ENCODE measurements at regions not wholly inside any gene's neighbourhood (a gene's known extent, or its start where the extent isn't known, plus 50 kb on each side); places are given as distances from the start of the nearest gene placed in this dataset.

DNA sequence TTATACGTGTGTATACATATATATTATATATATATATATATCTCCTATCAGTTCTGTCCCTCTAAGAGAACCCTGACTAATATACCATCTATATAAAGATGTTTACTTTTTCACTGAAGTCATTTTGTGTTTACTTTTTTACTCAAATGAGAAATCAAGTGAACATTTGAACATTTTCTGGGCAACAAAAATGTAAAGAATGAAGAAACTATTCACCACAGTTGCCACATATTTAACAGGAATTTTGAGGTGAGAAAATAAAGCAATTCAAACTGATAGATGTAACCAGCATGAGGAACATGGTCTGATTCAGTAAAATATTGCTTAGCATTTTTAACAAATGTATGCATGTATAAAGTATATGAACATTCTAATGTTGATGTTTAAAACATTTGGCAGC lies 299.2 kb upstream of the KLHL1 start:
- Histone ChIP-seq H3K36me3 (ENCODE audit: insufficient read depth, low read length) (no peaks in the 10 kb centered on the region), H3K27me3 (ENCODE audit: insufficient read depth, low read length, poor library complexity) (no peaks in the 10 kb centered on the region), H3K9me3 (ENCODE audit: insufficient read depth, low read length, severe bottlenecking) (no peaks in the 10 kb centered on the region), H3K27ac (ENCODE audit: low read length) (no peak overlapping the region), H3K4me2 (ENCODE audit: insufficient read depth, low read length) (no peak overlapping the region), H3K79me2 (ENCODE audit: insufficient read depth, low read length) (no peaks in the 10 kb centered on the region), H4K20me1 (ENCODE audit: insufficient read depth, low read length) (no peaks in the 10 kb centered on the region), H2AFZ (ENCODE audit: low read depth, low read length) (no peak overlapping the region), H3K9ac (ENCODE audit: low read depth, low read length) (no peak overlapping the region), H3K4me1 (ENCODE audit: insufficient read depth, low read length) (no peaks in the 10 kb centered on the region), H3K4me3 (ENCODE audit: low read depth in 1 of 2, low read length in 2 of 2) (no peak overlapping the region)
- ATAC-seq (ENCODE audit: insufficient read depth, low read depth) (no peak), DNase-seq (no peak)
- TF ChIP-seq EZH2 (IDR thresholded peaks at IDR 0.05; ENCODE audit: borderline replicate concordance, low read depth, low read length, severe bottlenecking) = no peak

DNA sequence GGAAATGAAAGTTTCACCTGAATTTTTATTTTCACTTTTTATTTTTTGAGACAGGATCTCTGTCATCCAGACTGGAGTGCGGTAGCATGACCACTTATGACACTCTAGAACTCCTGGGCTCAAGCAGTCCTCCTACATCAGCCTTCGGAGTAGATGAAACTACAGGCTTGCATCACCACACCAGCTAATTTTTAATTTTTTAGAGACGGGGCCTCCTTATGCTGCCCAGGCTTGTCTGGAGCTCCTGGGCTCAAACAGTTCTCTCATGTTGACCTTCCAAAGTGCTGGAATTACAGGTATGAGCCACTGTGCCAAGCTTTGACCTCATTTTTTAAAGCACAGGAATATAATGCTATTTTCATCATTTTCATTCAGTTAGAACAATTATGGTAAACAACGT lies 297.0 kb upstream of the KLHL1 start:
- no peak overlapping the region for H3K4me2 ChIP-seq (ENCODE audit: insufficient read depth, low read length)
- no peaks in the 10 kb centered on the region for H3K79me2 ChIP-seq (ENCODE audit: insufficient read depth, low read length)
- H3K36me3 ChIP-seq (ENCODE audit: insufficient read depth, low read length) = no peaks in the 10 kb centered on the region
- no peak overlapping the region for H2AFZ ChIP-seq (ENCODE audit: low read depth, low read length)
- H3K9ac ChIP-seq (ENCODE audit: low read depth, low read length) = no peak overlapping the region
- H3K4me1 ChIP-seq (ENCODE audit: insufficient read depth, low read length) = no peaks in the 10 kb centered on the region
- no peak overlapping the region for H3K27ac ChIP-seq (ENCODE audit: low read length)
- H4K20me1 ChIP-seq (ENCODE audit: insufficient read depth, low read length) = no peaks in the 10 kb centered on the region
- DNase-seq (no peak), ATAC-seq (ENCODE audit: insufficient read depth, low read depth) (no peak)
- TF ChIP-seq, protein P1, sequence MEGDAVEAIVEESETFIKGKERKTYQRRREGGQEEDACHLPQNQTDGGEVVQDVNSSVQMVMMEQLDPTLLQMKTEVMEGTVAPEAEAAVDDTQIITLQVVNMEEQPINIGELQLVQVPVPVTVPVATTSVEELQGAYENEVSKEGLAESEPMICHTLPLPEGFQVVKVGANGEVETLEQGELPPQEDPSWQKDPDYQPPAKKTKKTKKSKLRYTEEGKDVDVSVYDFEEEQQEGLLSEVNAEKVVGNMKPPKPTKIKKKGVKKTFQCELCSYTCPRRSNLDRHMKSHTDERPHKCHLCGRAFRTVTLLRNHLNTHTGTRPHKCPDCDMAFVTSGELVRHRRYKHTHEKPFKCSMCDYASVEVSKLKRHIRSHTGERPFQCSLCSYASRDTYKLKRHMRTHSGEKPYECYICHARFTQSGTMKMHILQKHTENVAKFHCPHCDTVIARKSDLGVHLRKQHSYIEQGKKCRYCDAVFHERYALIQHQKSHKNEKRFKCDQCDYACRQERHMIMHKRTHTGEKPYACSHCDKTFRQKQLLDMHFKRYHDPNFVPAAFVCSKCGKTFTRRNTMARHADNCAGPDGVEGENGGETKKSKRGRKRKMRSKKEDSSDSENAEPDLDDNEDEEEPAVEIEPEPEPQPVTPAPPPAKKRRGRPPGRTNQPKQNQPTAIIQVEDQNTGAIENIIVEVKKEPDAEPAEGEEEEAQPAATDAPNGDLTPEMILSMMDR (IDR thresholded peaks at IDR 0.05; ENCODE audit: borderline replicate concordance, extremely low read depth, low read length, poor library complexity, severe bottlenecking) = no peak
- TF ChIP-seq EZH2 (IDR thresholded peaks at IDR 0.05; ENCODE audit: borderline replicate concordance, low read depth, low read length, severe bottlenecking) = no peak
- H3K27me3 ChIP-seq (ENCODE audit: insufficient read depth, low read length, poor library complexity) = no peaks in the 10 kb centered on the region
- no peaks in the 10 kb centered on the region for H3K9me3 ChIP-seq (ENCODE audit: insufficient read depth, low read length, severe bottlenecking)
- H3K4me3 ChIP-seq (ENCODE audit: low read depth in 1 of 2, low read length in 2 of 2) = no peak overlapping the region

DNA sequence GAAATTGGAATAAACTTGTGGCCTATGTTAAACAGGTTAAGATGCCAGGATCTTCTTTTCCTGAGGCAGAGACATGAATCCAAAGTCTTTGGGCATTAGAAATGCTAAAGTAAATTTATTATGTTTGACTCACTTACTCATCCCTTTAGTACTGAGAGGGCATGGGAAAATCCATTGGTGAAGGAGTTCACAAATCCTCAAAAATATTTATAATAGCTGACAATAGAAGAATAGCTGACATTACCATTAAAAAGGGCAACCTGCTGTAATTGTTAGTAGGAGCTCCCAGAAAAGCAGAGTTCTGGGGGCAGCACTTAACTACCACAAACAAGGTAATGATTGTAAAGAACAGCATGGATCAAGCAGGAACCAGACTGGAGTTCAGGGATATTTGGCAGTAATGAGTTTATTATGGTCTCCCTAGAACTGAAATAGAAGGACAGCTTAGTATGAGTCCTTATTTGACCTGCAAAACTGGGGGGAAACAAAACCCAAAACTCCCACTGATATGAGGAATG lies 285.8 kb upstream of the KLHL1 start:
- no peak overlapping the region for H3K27ac ChIP-seq (ENCODE audit: low read length)
- H3K27me3 ChIP-seq (ENCODE audit: insufficient read depth, low read length, poor library complexity) = no peaks in the 10 kb centered on the region
- H3K79me2 ChIP-seq (ENCODE audit: insufficient read depth, low read length) = no peaks in the 10 kb centered on the region
- no peak overlapping the region for H3K4me3 ChIP-seq (ENCODE audit: low read depth in 1 of 2, low read length in 2 of 2)
- TF ChIP-seq EZH2 (IDR thresholded peaks at IDR 0.05; ENCODE audit: borderline replicate concordance, low read depth, low read length, severe bottlenecking) = no peak
- TF ChIP-seq, protein P1 (IDR thresholded peaks at IDR 0.05; ENCODE audit: borderline replicate concordance, extremely low read depth, low read length, poor library complexity, severe bottlenecking) = no peak
- H3K36me3 ChIP-seq (ENCODE audit: insufficient read depth, low read length) = no peaks in the 10 kb centered on the region
- no peaks in the 10 kb centered on the region for H3K4me1 ChIP-seq (ENCODE audit: insufficient read depth, low read length)
- no peak overlapping the region for H3K9ac ChIP-seq (ENCODE audit: low read depth, low read length)
- DNase-seq (no peak), ATAC-seq (ENCODE audit: insufficient read depth, low read depth) (no peak)
- no peak overlapping the region for H2AFZ ChIP-seq (ENCODE audit: low read depth, low read length)
- H3K4me2 ChIP-seq (ENCODE audit: insufficient read depth, low read length) = no peak overlapping the region
- H3K9me3 ChIP-seq (ENCODE audit: insufficient read depth, low read length, severe bottlenecking) = no peaks in the 10 kb centered on the region
- H4K20me1 ChIP-seq (ENCODE audit: insufficient read depth, low read length) = no peaks in the 10 kb centered on the region

DNA sequence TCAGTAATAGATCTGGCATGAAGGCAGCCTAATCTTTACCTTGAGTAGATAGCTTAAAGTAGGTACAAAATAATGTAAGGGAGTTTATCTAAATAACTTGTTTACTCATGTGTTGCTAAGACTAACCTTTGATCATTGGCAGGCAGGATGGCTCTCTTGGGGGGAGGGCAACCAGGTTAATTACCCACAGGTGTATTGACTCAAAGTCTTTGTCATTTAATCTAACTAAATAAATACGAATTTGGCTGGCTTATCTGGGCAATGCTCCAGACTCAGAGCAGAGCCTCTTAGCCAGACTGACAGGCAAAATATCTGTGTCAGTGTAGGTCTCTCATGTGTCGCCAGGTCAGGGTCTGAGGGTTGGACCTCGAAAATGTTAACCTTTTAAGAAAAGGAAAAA lies 283.4 kb upstream of the KLHL1 start:
- Histone ChIP-seq H3K27me3 (ENCODE audit: insufficient read depth, low read length, poor library complexity) (no peaks in the 10 kb centered on the region), H3K4me2 (ENCODE audit: insufficient read depth, low read length) (no peak overlapping the region)

More for the DNA sequence above, 283.4 kb upstream of the KLHL1 start:
- Histone ChIP-seq H2AFZ (ENCODE audit: low read depth, low read length) (no peak overlapping the region), H3K9ac (ENCODE audit: low read depth, low read length) (no peak overlapping the region), H3K36me3 (ENCODE audit: insufficient read depth, low read length) (no peaks in the 10 kb centered on the region), H3K27ac (ENCODE audit: low read length) (no peak overlapping the region), H3K9me3 (ENCODE audit: insufficient read depth, low read length, severe bottlenecking) (no peaks in the 10 kb centered on the region), H3K4me1 (ENCODE audit: insufficient read depth, low read length) (no peaks in the 10 kb centered on the region), H3K79me2 (ENCODE audit: insufficient read depth, low read length) (no peaks in the 10 kb centered on the region), H4K20me1 (ENCODE audit: insufficient read depth, low read length) (no peaks in the 10 kb centered on the region), H3K4me3 (ENCODE audit: low read depth in 1 of 2, low read length in 2 of 2) (no peak overlapping the region)
- TF ChIP-seq, protein P1 (IDR thresholded peaks at IDR 0.05; ENCODE audit: borderline replicate concordance, extremely low read depth, low read length, poor library complexity, severe bottlenecking) = no peak
- TF ChIP-seq EZH2 (IDR thresholded peaks at IDR 0.05; ENCODE audit: borderline replicate concordance, low read depth, low read length, severe bottlenecking) = no peak
- ATAC-seq (ENCODE audit: insufficient read depth, low read depth) (no peak), DNase-seq (no peak)

All from DND-41 (cell line).